ENCODE measurements at regions not wholly inside any gene's neighbourhood (a gene's known extent, or its start where the extent isn't known, plus 50 kb on each side); places are given as distances from the start of the nearest gene placed in this dataset.

DNA sequence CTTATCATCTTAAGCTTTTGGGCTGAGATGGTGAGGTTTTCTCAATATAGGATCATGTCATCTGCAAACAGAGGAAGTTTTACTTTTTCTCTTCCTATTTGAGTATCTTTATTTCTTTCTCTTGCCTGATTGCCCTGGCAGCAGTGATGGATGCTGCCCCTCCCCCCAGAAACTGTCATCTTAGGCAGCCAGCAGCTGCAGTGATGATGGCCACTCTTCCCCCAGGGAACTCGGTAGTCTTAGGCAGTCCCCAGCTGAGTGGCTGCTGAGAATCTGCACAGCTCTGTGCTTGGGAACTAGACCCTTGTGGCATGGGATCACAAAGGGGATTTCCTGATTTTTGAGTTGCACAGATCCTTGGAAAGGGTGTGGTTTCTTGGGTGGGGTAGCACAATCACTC is 791.1 kb upstream of the ALCAM start:
- H3K9ac ChIP-seq (ENCODE audit: control insufficient read depth, extremely low read depth, insufficient read depth, low read length): no peak overlapping the region
- no peak for FAIRE-seq
- H3K9me1 ChIP-seq (ENCODE audit: control insufficient read depth, extremely low read depth, insufficient read depth, low read length): no peaks in the 10 kb centered on the region
- H3K36me3 ChIP-seq (ENCODE audit: control insufficient read depth in 2 of 2, extremely low read depth in 1 of 2, insufficient read depth in 2 of 2, low read length in 2 of 2): no peaks in the 10 kb centered on the region
- no peak overlapping the region for H3K4me3 ChIP-seq (ENCODE audit: control insufficient read depth in 2 of 3, extremely low read depth in 1 of 3, insufficient read depth in 2 of 3, low read depth in 1 of 3, low read length in 3 of 3)
- TF ChIP-seq EZH2 (IDR thresholded peaks at IDR 0.05; ENCODE audit: low read length): no peak
- TF ChIP-seq, protein P1, sequence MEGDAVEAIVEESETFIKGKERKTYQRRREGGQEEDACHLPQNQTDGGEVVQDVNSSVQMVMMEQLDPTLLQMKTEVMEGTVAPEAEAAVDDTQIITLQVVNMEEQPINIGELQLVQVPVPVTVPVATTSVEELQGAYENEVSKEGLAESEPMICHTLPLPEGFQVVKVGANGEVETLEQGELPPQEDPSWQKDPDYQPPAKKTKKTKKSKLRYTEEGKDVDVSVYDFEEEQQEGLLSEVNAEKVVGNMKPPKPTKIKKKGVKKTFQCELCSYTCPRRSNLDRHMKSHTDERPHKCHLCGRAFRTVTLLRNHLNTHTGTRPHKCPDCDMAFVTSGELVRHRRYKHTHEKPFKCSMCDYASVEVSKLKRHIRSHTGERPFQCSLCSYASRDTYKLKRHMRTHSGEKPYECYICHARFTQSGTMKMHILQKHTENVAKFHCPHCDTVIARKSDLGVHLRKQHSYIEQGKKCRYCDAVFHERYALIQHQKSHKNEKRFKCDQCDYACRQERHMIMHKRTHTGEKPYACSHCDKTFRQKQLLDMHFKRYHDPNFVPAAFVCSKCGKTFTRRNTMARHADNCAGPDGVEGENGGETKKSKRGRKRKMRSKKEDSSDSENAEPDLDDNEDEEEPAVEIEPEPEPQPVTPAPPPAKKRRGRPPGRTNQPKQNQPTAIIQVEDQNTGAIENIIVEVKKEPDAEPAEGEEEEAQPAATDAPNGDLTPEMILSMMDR (optimal IDR thresholded peaks at IDR 0.05 in 1 of 3, IDR thresholded peaks at IDR 0.05 in 1 of 3, conservative IDR thresholded peaks at IDR 0.05 in 1 of 3; ENCODE audit: extremely low read depth in 1 of 3, insufficient read depth in 2 of 3, low read length in 3 of 3): no peak
- H3K27me3 ChIP-seq (ENCODE audit: control insufficient read depth, extremely low read depth, insufficient read depth, low read length): no peaks in the 10 kb centered on the region
- H3K4me2 ChIP-seq (ENCODE audit: control insufficient read depth, extremely low read depth, insufficient read depth, low read depth, low read length): no peak overlapping the region
- H3K79me2 ChIP-seq (ENCODE audit: control insufficient read depth, insufficient read depth, low read length): no peaks in the 10 kb centered on the region
- H3K4me1 ChIP-seq (ENCODE audit: control insufficient read depth, extremely low read depth, insufficient read depth, low read length): no peaks in the 10 kb centered on the region
- H3K9me3 ChIP-seq (ENCODE audit: control insufficient read depth, low read depth, low read length): peaks cover 8% of the 10 kb centered on the region
- no peak overlapping the region for H2AFZ ChIP-seq (ENCODE audit: control insufficient read depth, low read length)
- dilution Hi-C loops (cut with MboI; ENCODE audit: extremely low pct_ligation_motif_present, low sequenced_read_pairs): no loop called here
- no peak for DNase-seq (ENCODE audit: low read depth, low spot score)
- H4K20me1 ChIP-seq (ENCODE audit: control insufficient read depth, extremely low read depth, insufficient read depth, low read length): no peaks in the 10 kb centered on the region
- H3K27ac ChIP-seq (ENCODE audit: control insufficient read depth, insufficient read depth, low read length): no peak overlapping the region

DNA sequence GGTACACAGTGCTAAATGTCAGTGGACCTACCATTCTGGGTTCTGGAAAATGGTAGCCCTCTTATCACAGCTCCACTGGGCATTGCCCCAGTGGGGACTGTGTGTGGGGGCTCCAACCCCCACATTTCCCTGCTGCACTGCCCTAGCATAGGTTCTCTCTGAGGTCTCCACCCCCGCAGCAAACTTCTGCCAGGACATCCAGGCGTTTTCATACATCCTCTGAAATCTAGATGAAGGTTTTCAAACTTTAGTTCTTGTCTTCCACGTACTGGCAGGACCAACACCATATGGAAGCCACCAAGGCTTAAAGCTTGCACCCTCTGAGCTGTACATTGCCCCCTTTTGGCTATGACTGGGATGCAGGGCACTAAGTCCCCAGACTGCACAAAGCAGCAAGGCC is 788.2 kb upstream of the ALCAM start:
- H3K36me3 ChIP-seq (ENCODE audit: control insufficient read depth in 2 of 2, extremely low read depth in 1 of 2, insufficient read depth in 2 of 2, low read length in 2 of 2): no peaks in the 10 kb centered on the region
- dilution Hi-C loops (cut with MboI; ENCODE audit: extremely low pct_ligation_motif_present, low sequenced_read_pairs): no loop called here
- H3K4me3 ChIP-seq (ENCODE audit: control insufficient read depth in 2 of 3, extremely low read depth in 1 of 3, insufficient read depth in 2 of 3, low read depth in 1 of 3, low read length in 3 of 3): no peak overlapping the region
- H3K9ac ChIP-seq (ENCODE audit: control insufficient read depth, extremely low read depth, insufficient read depth, low read length): no peak overlapping the region
- TF ChIP-seq, protein P1 (optimal IDR thresholded peaks at IDR 0.05 in 1 of 3, IDR thresholded peaks at IDR 0.05 in 1 of 3, conservative IDR thresholded peaks at IDR 0.05 in 1 of 3; ENCODE audit: extremely low read depth in 1 of 3, insufficient read depth in 2 of 3, low read length in 3 of 3): no peak
- TF ChIP-seq EZH2 (IDR thresholded peaks at IDR 0.05; ENCODE audit: low read length): no peak
- no peaks in the 10 kb centered on the region for H3K9me1 ChIP-seq (ENCODE audit: control insufficient read depth, extremely low read depth, insufficient read depth, low read length)
- no peak overlapping the region for H3K4me2 ChIP-seq (ENCODE audit: control insufficient read depth, extremely low read depth, insufficient read depth, low read depth, low read length)
- no peaks in the 10 kb centered on the region for H3K27me3 ChIP-seq (ENCODE audit: control insufficient read depth, extremely low read depth, insufficient read depth, low read length)
- DNase-seq (ENCODE audit: low read depth, low spot score): no peak
- FAIRE-seq: no peak
- H3K9me3 ChIP-seq (ENCODE audit: control insufficient read depth, low read depth, low read length): peaks cover 8% of the 10 kb centered on the region
- H3K79me2 ChIP-seq (ENCODE audit: control insufficient read depth, insufficient read depth, low read length): no peaks in the 10 kb centered on the region
- no peaks in the 10 kb centered on the region for H3K4me1 ChIP-seq (ENCODE audit: control insufficient read depth, extremely low read depth, insufficient read depth, low read length)
- H2AFZ ChIP-seq (ENCODE audit: control insufficient read depth, low read length): no peak overlapping the region
- no peak overlapping the region for H3K27ac ChIP-seq (ENCODE audit: control insufficient read depth, insufficient read depth, low read length)
- H4K20me1 ChIP-seq (ENCODE audit: control insufficient read depth, extremely low read depth, insufficient read depth, low read length): no peaks in the 10 kb centered on the region
